ENCODE measurements at regions not wholly inside any gene's neighbourhood (a gene's known extent, or its start where the extent isn't known, plus 50 kb on each side); places are given as distances from the start of the nearest gene placed in this dataset.
A peak's percentile ranks its signal among the peaks of the same experiment; 100 is the strongest.

DNA sequence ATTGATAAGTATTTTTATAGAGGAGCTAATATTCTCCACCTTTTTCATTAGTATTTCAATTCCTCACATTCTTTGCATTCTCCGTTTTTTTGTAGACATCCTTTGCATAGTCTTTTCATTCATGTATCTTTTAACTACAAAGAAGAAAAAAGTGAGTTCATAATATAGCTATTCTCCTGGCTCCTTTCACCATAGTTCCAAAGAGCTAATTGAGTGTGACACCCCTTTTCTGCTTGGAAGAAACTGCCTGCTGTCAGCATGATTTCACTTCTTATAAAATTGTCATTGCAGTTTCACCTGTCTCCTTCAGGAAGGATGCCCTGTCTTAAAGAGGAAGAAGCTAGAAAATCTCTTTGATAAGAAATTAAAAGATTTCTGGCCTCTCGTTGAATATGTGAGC lies 991.1 kb downstream of the KCNT2 start:
- DNase-seq = no peak

DNA sequence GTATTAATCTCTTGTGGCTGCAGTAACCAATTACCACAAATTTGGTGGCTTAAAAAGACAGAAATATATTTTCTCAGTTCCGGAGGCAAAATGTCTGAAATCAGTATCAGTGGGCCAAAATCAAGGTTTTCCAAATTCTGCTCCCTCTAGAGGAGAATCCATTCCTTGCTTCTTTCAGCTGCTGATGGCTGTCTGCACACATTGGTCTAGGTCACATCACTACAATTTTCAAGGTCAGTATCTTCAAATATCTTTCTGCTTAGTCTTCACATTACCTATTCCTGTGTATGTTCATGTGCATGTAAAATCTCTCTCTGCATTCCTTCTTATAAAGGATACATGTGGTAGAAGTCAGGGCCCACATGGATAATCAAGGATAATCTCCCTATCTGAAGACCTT lies 999.4 kb downstream of the KCNT2 start:
- DNase-seq = peak; percentile 28

DNA sequence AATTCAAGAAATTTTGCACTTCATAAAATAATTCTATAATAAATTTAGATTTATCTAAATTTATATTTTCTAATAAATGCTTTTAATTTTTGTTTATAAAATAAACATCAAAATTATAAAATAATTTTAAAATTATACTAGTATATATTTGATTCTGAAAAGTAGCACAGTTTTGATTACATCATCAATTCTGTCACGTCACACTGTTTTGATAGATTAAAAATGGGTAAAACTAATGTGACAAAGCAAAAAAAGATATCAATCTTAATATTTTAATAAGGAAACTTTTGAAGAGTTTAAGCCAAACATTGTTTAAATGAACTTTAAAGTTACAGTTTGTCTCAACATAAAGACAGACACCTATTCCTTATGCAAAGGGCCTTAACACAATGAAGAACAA lies 1001.8 kb downstream of the KCNT2 start:
- no peak for DNase-seq

DNA sequence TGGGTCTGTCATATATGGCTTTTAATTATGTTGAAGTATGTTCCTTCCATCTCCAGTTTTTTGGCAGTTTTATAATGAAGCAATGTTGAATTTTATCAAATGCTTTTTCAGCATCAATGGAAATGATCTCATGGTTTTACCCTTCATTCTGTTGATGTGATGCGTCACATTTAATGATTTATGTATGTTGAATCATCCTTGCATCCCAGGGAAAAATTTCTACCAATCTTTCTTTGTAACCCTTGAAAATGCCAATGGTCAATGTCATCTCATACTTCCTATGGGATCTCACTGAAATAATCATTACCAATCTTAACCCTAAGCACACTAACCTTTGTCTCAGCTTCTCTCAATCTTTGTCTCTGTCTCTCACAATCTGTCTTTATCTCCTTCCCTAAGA lies 1004.0 kb downstream of the KCNT2 start:
- no peak for DNase-seq

DNA sequence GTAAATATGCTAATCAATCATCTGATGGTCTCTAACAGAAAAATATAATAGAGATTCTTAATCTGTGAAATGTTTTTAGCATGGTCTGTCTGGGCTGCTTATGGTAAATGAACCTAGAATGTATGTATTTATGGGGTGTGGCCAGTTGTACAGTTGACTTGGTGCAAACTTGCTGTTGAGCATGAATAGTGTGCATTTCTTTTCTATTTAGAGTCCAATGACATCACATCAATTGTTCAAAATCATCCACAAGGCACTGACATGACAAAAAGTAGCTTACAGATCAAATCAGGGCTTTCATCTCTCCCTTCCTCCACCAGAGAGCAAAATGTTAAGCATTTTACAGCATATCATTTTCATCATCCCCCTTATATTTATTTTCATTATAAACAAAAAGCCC lies 1010.3 kb downstream of the KCNT2 start:
- DNase-seq = no peak

DNA sequence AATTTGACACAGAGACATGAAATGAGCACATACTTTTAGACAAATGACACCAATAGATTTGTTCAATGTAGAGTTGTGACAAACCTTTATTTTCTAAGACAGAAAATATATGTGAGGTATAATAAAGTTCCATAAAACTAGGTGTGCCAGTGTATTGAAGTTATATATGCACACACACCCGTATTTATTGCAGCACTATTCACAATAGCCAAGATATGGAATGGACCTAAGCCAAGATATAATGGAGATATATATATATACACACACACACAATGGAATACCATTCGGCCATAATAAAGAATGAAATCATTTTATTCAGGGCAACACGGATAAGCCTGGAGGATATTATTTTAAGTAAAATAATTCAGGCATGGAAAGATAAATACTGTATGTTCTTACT lies 1013.5 kb downstream of the KCNT2 start:
- DNase-seq = no peak

DNA sequence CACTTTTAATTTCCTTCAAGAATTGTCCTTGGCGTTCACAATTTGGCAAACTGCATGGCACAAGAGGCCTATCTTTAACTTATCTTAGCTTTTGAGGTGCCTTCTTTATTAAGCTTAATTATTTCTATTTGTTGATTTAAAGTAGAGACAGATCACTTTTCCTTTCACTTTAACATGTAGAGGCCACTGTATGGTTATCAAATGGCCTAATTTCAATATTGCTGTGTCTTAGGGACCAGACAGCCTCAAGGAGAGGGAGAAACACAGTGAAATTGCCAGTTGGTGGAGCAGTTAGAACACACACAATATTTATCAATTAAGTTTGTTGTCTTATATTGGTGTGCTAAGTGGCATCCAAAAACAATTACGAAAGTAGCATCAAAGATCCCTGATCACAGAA lies 1013.9 kb downstream of the KCNT2 start:
- no peak for DNase-seq

DNA sequence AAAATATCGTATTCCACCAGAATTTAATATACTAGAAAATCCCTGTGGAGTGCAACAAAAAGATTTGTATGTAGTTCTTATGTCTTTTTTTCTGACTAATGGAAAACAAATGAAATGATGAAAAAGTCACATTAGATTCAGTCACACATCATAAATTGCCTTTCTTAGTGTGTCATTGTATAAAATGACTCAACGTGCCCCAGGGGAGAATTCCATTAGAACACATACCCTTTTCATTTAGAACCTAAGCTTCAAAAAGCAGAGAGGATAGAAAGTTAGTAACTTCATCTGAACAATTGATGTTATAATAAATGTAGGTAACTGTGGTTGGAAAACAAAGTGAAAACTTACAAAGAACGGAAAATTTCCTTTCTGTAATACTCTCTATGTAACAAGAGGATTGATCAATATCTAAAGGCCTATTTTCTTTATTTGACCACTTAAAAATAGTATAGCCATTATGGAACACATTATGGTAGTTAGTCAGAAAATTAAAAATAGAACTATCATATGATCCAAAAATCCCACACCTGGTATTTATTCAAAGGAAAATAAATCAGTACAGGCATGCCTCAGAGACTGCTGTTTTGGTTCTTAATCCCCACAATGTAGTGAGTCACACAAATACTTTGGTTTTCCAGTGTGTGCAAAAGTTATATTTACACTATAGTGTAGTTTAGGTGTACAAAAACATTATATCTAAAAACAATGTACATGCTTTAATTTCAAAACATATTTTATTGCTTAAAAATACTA lies 1016.1 kb downstream of the KCNT2 start:
- DNase-seq = no peak

DNA sequence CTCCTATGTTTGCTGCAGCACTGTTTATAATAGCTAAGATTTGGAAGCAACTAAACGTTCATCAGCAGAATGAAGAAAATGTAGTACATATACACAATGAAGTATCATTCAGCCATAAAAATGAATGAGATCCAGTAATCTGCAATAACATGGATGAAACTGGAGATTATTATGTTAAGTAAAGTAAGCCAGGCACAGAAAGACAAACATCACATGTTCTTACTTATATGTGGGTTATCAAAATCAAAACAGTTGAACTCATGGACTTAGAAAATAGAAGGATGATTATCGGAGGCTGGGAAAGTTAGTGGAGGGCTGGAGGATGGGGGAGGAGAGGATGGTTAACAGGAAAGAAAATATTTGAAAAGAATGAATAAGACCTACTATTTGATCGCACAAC lies 1017.6 kb downstream of the KCNT2 start:
- DNase-seq = no peak

DNA sequence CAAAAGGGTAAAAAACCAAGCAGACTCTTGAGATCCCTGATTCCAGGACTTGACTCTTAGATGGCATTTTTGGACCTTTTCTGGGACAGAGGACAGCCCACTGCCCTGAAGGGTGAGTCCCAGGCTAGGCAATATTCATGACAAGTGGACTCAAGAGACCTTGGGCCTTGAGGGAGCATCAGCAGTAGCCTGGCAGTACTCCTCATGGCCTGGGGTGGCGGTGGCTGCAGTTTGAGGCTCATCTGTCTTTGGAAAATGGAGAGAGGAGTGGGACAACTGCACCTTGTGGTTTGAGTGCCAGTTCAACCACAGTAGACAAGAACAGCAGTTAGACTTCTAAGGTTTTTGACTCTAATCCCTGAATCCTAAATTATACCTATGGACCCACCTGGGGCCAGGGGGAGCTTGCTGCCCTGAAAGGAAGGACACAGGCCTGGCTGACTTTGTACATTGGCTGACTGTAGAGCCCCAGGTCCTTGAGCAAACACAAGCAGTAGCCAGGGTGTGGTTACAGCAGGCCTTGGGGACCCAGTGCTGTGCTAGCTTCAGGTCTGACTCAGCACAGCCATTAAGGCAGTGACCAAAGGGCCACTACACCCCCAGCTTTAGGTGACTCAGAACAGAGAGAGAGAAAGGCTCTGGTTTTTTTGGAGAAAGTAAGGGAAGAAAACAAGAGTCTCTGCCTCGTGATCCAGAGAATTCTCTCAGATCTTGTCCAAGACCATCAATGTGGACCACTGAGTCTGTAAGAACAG lies 1023.2 kb downstream of the KCNT2 start:
- DNase-seq = peak; percentile 19

DNA sequence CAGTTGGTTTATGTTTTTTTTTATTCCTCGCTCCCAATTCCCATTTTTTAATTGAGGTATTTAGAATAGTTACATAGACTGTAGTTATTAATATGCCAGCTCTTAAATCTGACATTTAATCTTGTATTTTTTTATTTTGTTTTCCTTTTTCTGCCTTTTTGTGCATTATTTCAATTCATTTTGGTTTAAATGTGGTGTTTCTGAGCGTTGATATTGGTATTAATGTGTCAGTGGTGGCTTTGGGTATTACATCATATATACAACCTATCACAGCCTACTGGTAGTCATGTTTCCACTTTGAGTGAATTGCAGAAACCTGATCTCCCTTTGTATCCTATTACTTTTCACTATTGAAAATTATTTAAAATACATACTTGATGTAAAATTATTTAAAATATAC lies 1027.3 kb downstream of the KCNT2 start:
- peak; percentile 29 for DNase-seq

DNA sequence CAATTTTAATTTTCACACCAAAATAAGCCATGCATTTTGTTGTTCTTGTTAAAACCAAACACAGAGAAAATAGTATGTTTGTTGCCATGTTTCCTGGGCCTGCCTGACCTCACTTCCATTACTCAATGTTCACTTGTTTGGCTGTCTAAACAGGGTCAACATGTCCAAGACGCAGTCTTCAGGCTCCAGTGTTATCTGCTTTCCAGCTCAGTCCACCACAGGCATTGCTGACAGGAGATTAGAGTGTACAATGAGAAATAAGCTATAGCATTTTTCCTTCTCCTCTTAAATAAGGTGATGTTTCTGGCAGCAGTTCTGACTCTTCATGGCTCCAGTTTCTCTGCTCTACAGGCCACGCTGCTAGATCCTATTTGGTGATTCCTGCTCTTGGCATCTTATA lies 1030.5 kb downstream of the KCNT2 start:
- DNase-seq = no peak

DNA sequence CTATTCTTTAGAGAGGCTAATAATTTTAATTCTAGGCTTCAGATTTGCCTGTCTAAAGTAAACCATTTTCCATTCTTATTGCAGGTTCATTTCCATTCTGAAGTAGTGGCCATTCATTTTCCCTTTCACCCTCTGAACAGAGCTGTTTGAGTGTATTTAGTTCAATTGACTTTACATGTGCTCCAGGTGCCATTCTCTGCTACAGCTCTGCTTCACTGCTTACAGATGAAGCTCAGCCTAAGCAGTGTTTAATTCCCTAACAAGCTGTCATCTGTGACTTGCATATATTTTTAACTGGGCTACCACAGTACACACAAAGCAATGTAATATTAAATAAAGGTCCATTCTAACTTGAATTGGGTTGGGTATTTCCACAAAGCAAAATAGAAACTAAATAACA lies 1031.6 kb downstream of the KCNT2 start:
- DNase-seq = peak; percentile 46

DNA sequence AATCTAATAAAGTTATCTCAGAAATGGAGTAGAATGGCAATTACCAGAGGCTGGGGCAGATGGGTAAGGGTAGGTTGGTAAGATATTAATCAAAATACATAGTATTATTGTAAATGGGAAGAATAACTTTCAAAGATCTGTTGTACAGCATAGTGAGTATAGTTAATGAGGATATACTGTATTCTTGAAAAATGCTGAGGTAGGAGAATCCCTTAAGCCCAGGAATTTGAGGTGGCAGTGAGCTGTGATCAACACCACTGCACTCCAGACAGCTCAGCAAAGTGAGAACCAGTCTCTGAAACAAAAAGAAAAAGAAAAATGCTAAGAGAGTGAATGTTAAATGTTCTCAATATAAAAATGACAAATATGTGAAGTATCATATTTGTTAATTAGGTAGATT lies 1033.7 kb downstream of the KCNT2 start:
- no peak for DNase-seq

DNA sequence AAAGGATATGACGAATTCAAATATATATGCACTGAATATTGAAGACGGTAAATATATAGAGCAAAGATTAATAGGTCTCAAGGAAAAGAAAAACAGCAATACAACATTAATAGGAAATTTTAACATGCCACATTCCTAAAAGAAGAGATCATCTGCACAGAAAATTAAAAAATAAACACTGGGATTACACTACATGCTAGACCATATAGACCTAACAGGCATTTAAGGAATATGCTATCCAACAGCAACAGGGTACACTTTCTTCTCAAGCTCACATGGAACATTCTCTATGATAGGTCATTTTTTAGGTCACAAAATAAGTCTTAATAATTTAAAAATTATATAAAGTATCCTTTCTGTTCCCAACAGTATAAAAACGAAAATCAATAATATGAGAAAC lies 1038.3 kb downstream of the KCNT2 start:
- no peak for DNase-seq

DNA sequence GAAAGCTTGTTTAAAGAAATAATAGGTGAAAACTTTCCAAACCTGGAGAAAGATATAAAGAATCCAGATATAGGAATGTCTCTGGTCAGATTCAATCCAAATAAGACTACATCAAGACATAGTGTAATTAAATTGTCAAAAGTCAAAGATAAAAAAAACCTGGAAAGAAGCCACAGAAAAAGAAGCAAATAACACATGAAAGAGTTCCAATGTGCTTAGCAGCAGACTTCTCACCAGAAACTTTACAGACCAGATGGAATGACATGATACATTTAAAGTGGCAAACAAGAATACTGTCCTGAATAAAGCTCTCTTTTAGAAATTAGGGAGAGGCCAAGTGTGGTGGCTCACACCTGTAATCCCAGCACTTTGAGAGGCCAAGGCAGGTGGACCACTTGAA lies 1039.9 kb downstream of the KCNT2 start:
- no peak for DNase-seq

DNA sequence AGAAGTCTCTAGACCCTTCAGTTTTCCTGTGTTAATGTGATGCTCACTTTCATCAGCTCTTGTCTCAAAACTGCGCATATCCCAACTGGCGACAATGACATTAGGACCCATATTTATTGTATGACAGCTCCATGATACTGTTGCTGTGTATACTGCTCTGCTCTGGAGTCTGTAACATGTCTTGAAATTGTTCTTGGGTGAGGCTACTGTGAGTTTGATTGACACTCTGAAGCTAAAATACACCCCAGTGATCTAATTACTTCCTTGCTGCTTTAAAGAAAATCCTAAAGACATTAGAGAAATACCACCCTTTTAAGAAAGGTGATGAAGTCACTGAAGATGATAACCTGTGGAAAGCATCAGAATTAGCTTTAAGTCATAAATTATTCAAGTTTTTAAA lies 1046.2 kb downstream of the KCNT2 start:
- DNase-seq = no peak

DNA sequence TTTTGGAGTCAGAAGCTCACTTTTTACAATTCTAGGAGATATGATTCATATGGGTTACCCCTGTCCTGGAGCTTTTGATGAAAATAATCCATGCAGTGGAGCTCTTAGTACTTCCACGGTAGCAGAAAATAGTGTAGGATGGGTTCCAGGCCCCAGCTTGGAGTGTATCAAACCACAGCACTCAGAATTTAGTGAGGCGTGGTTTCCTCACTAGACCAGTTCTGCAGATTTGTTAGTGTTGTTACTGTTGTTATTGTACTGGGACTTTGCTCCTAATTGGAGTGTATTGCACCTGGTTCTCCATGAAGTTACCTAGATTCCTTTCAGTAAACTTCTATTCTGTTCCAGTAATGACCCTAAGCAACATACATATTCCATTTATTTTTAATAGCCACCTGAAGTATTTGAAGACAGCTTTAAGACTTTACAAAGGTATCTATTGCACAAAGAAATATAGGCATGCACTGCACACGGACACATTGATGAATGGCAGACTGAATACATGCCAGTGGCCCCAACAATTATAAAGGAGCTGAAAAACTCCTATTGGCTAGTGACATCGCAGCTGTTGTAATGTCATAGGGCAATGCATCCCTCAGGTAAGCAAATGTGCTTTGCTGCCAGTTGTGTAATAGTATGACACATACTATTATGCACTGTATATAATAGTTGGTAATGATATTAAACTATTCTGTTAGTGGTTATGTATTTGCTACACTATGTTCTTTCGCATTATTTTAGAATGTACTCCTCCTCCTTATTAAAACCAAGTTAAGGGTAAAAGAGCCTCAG lies 1058.0 kb downstream of the KCNT2 start:
- no peak for DNase-seq

DNA sequence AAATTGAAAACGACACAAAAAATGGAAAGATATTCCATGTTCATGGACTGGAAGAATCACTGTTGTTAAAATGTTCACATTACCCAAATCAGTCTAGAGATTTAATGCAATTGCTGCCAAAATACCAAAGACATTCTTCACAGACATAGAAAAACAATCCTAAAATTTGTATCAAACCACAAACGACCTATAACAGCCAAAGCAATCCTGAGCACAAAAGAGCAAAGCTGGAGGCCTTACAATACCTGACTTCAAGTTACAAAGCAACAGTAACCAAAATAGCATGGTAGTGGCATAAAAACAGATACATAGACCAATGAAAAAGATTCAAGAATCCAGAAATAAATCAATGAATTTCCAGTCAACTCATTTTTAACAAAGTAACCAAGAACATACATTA lies 1077.3 kb downstream of the KCNT2 start:
- no peak for DNase-seq

DNA sequence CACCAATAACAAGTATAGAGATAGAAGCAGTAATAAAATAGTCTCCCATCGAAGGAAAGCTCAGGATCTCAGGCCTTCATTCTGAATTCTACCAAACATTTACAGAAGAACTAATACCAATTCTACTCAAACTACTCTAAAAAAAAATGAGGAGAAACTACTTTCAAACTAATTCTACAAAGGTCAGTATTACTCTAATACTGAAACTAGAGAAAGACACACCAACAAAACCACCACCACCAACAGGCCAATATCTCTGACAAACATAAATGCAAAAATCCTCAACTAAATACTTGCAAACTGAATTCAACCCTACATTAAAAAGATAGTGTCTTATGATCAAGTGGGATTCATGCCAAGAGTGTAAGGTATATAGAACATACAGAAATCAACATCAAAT lies 1078.4 kb downstream of the KCNT2 start:
- no peak for DNase-seq

DNA sequence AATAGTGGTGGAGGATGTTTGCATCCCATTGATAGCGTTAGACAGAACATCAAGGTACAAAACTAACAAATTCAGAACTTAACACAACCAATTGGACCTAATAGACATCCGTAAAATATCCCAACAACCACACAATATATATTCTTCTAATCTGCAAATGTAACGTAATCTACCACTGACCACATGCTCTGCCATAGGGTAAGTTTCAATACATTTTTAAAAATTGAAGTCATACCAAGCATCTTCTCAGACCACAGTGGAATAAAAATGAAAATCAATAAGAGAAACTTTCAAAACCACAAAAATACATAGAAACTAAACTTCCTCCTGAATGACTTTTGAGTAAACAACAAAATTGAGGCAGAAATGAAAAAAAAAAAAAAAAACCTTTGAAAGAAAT lies 1087.5 kb downstream of the KCNT2 start:
- DNase-seq = no peak

DNA sequence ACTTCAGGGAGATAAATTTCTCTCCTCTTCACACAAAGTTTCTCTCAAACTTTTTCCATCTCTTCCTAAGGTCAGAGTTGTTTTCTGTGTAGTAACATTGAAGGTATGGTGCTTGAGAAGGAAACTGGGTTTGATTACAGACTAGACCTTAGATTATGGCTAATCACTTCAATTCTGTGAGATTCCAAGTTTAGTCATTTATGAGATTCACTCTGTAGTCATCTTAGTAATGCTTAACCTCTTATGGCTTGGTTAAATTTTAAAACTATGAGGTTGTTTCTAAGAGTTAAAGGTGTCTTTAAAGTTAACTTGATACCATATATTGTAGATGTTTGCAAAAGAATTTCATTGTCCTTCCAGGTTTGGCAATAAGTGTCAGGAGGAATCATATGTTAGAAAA lies 1092.2 kb downstream of the KCNT2 start:
- no peak for DNase-seq

DNA sequence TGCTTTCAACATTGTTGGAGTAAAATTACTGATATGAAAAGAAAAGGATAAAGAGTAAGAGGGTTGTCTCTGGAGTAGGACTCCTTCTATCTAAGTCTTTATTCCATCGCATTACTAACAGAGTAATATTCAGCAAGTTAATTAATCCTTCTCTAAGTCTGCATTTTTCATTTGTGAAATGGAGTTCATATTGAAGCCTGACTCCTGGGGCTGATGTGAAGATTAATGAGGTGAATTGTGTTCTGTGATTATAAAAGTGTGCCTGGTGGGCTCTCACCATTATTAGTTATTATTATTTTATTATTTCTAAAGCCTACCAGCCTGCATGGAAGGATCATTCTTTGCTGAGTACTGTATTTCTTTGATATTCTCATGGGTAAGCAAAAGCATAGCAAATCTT lies 1096.7 kb downstream of the KCNT2 start:
- no peak for DNase-seq

DNA sequence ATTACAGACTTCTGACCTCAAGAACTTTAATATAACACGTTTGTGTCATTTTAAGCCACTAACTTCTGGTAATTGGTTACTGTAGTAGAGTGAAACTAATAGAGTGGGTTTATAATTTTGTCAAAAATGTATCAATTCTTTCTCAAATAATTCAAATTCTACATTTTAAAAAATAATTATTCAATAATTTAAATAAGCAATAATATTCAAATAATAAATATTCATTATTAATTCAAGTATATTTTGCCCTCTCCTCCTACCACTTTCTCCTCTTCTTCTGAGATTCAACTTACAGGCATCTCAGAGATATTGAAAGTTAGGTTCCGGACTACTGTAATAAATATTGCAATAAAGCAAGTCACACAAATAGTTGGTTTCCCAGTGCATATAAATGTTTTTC lies 1107.1 kb downstream of the KCNT2 start:
- DNase-seq = no peak
